PC-3 (cell line): ENCODE measurements at regions not wholly inside any gene's neighbourhood (a gene's known extent, or its start where the extent isn't known, plus 50 kb on each side); places are given as distances from the start of the nearest gene placed in this dataset.
A peak's percentile ranks its signal among the peaks of the same experiment; 100 is the strongest.

Source experiments
- ATAC-seq: fragments of 200-7000 bp; cut with Tn5 transposase; 2 replicates; pipeline ENCODE4 v1.9.1; 2020; ENCODE audit warnings: mild to moderate bottlenecking, moderate library complexity
- BruUV-seq: library from RNA; stranded (reverse); fragments of 400-500 nt; replicated peaks from 2 replicates; lab custom pipeline; 2021; lab: Mats Ljungman, UMichigan
- CTCF ChIA-PET: fragments of 300-600 bp; sonication (Branson Sonifier 250); formaldehyde crosslinking; loops from one replicate; lab custom pipeline; 2022; ENCODE audit warnings: antibody characterized with exemption; lab: Charles Lee
- POLR2A ChIA-PET: fragments of 300-600 bp; sonication (Branson Sonifier 250); formaldehyde crosslinking; loops from one replicate; lab custom pipeline; 2022; ENCODE audit warnings: antibody characterized with exemption; ENCODE audit not compliant: unreplicated experiment; lab: Charles Lee
- DNase-seq: peaks from one replicate; pipeline ENCODE4 v3.0.0-alpha.2; 2015
- H2AFZ ChIP-seq: fragments of 300-600 bp; sonication (generic); 2 replicates; pipeline ENCODE4 v1.6.0; 2016; ENCODE audit warnings: antibody characterized with exemption, low read length
- H3F3A ChIP-seq: fragments of 300-600 bp; sonication (generic); one replicate; pipeline ENCODE4 v1.6.0; 2017; ENCODE audit warnings: antibody characterized with exemption, low read length, control low read depth, mild to moderate bottlenecking; ENCODE audit not compliant: unreplicated experiment
- H3K27ac ChIP-seq: fragments of 300-600 bp; sonication (generic); 2 replicates; pipeline ENCODE4 v1.5.1; 2016; ENCODE audit warnings: mild to moderate bottlenecking, low read length
- H3K27me3 ChIP-seq: fragments of 300-600 bp; sonication (generic); 2 replicates; pipeline ENCODE4 v1.6.1; 2016; ENCODE audit warnings: low read length, mixed read lengths
- H3K36me3 ChIP-seq: fragments of 300-600 bp; sonication (generic); 2 replicates; pipeline ENCODE4 v1.6.1; 2016; ENCODE audit warnings: low read depth, mixed run types, low read length, mixed read lengths
- H3K4me1 ChIP-seq: fragments of 300-600 bp; sonication (generic); 2 replicates; pipeline ENCODE4 v1.5.1; 2016; ENCODE audit warnings: low read length; ENCODE audit not compliant: insufficient read depth
- H3K4me2 ChIP-seq: fragments of 300-600 bp; sonication (generic); 2 replicates; pipeline ENCODE4 v1.6.0; 2016; ENCODE audit warnings: low read length
- H3K4me3 ChIP-seq: fragments of 300-600 bp; sonication (generic); 2 replicates; pipeline ENCODE4 v1.5.1; 2016; ENCODE audit warnings: mild to moderate bottlenecking, low read length, mixed read lengths
- H3K79me2 ChIP-seq: fragments of 300-600 bp; sonication (generic); 2 replicates; pipeline ENCODE4 v1.6.1; 2017; ENCODE audit warnings: low read length, mixed read lengths
- H3K9ac ChIP-seq: fragments of 300-600 bp; sonication (generic); 2 replicates; pipeline ENCODE4 v1.6.0; 2016; ENCODE audit warnings: mild to moderate bottlenecking, low read length
- H3K9me2 ChIP-seq: fragments of 300-600 bp; sonication (generic); replicated peaks from 2 replicates; pipeline ENCODE4 v1.6.1; 2016; ENCODE audit warnings: mixed run types, low read length, mixed read lengths
- H3K9me3 ChIP-seq: fragments of 300-600 bp; sonication (generic); 2 replicates; pipeline ENCODE4 v1.6.1; 2016; ENCODE audit warnings: low read length, mixed read lengths
- H4K20me1 ChIP-seq: fragments of 300-600 bp; sonication (generic); 2 replicates; pipeline ENCODE4 v1.6.1; 2016; ENCODE audit warnings: low read length, mixed read lengths
- EZH2 ChIP-seq: fragments of 300-600 bp; sonication (generic); IDR thresholded peaks from one replicate; pipeline ENCODE4 v1.6.1; 2017; ENCODE audit warnings: antibody characterized with exemption, mild to moderate bottlenecking, low read length; ENCODE audit not compliant: unreplicated experiment
- EZH2phosphoT487 ChIP-seq: fragments of 300-600 bp; sonication (generic); IDR thresholded peaks from 2 replicates; pipeline ENCODE4 v1.6.1; 2018; ENCODE audit warnings: mild to moderate bottlenecking, antibody characterized with exemption, low read length, borderline replicate concordance
- intact Hi-C: fragments of 100-400 bp; cut with micrococcal nuclease; formaldehyde crosslinking; loops from 2 replicates; pipeline ENCODE4 v1.9.0; 2023
- TF ChIP-seq, protein P1 (sequence below): fragments of 300-600 bp; sonication (generic); conservative IDR thresholded peaks from 2 replicates; pipeline ENCODE4 v1.5.1; 2017; ENCODE audit warnings: antibody characterized with exemption, low read depth, mild to moderate bottlenecking, low read length

DNA sequence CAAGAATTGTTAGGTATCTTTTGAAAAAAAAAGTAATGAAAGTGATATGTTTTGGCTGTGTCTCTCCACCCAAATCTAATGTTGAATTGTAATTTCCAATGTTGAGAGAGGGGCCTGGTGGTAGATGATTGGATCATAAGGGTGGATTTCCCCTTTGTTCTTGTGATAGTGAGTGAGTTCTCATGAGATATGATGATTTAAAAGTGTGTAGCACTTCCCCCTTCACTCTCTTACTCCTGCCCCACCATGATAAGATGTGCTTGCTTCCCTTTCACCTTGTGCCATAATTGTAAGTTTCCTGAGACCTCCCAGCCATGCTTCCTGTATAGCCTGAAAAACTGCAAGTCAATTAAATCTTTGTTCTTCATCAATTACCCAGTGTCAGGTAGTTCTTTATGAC is 70.7 kb downstream of the XCL2 start:
- BruUV-seq, result no TSS peak
- intact Hi-C loops, result no loop called here
- Histone ChIP-seq H3K4me3 (no peak overlapping the region), H3K4me2 (no peak overlapping the region), H3K9me3 (no peaks in the 10 kb centered on the region), H3K27ac (no peak overlapping the region), H3K36me3 (no peaks in the 10 kb centered on the region), H3K9ac (no peak overlapping the region), H2AFZ (no peak overlapping the region), H4K20me1 (no peaks in the 10 kb centered on the region), H3F3A (peaks cover 4% of the 10 kb centered on the region), H3K27me3 (no peaks in the 10 kb centered on the region), H3K79me2 (no peaks in the 10 kb centered on the region), H3K4me1 (peaks cover 23% of the 10 kb centered on the region), H3K9me2 (no peaks in the 10 kb centered on the region; the same call in 1 of the 2 replicates)
- TF ChIP-seq, protein P1, sequence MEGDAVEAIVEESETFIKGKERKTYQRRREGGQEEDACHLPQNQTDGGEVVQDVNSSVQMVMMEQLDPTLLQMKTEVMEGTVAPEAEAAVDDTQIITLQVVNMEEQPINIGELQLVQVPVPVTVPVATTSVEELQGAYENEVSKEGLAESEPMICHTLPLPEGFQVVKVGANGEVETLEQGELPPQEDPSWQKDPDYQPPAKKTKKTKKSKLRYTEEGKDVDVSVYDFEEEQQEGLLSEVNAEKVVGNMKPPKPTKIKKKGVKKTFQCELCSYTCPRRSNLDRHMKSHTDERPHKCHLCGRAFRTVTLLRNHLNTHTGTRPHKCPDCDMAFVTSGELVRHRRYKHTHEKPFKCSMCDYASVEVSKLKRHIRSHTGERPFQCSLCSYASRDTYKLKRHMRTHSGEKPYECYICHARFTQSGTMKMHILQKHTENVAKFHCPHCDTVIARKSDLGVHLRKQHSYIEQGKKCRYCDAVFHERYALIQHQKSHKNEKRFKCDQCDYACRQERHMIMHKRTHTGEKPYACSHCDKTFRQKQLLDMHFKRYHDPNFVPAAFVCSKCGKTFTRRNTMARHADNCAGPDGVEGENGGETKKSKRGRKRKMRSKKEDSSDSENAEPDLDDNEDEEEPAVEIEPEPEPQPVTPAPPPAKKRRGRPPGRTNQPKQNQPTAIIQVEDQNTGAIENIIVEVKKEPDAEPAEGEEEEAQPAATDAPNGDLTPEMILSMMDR, result no peak
- TF ChIP-seq EZH2phosphoT487, result no peak
- TF ChIP-seq EZH2, result no peak
- ATAC-seq (no peak), DNase-seq (no peak)
- ChIA-PET CTCF (no interaction called here), POLR2A (no interaction called here)

DNA sequence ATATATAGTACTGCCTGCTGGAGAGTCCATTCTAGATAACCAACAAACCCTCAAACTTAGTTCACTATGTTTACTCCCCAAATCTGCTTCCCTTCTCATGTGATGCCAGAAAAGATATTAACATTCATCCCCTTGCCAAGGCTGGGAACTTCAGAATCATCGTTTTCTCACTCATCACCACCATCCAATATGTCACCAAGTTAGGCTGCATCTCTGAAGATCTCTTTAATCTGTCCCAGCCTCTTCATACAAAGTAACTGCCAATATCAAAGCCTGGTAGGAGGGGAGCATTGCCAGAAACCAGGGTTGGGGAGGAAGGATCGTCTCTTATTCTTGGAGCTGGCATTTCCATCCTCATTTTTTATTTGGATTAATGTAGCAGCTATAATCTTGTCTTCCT is 71.6 kb downstream of the XCL2 start:
- Histone ChIP-seq H3K4me3 (no peak overlapping the region), H3K36me3 (no peaks in the 10 kb centered on the region), H3K79me2 (no peaks in the 10 kb centered on the region), H3K4me2 (no peak overlapping the region), H3K4me1 (peaks cover 32% of the 10 kb centered on the region), H3K9me2 (no peaks in the 10 kb centered on the region; the same call in 1 of the 2 replicates), H3K9ac (no peak overlapping the region), H3F3A (peaks cover 4% of the 10 kb centered on the region), H4K20me1 (no peaks in the 10 kb centered on the region), H3K27ac (no peak overlapping the region), H3K27me3 (no peaks in the 10 kb centered on the region), H3K9me3 (no peaks in the 10 kb centered on the region), H2AFZ (no peak overlapping the region)
- ATAC-seq (no peak), DNase-seq (no peak)
- TF ChIP-seq, protein P1, result no peak
- TF ChIP-seq EZH2phosphoT487, result no peak
- no peak for TF ChIP-seq EZH2
- ChIA-PET POLR2A (no interaction called here), CTCF (interaction anchor here (0.6 kb wide), 1 partner anchor 32 kb away, joined by 3 read pairs; no protein-coding TSS in a partner anchor)
- no TSS peak for BruUV-seq
- intact Hi-C loops, result no loop called here

DNA sequence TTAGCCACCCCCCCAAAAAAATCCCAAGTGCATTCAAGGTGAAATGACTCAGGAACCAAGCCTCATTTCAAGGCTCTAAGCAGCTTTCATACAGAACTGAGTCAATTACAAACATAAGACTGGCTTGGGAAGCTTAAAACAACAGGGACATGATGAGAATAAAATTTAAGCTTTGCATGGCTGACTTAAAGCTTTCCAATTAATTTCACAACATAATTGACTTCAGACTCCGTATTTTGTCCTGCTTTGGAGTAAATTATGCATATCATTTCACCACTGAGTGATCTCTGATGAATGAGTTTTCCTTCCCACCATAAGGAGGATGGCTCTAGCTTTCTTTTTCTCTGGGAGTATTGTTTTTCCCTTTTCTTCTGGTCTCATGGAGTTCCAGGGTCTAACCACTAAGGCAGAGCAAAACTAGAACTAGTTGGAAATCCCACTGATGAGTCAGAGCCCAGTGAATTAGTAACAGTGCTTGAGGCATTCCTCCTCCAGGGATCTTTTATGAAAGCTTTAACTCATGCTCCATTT is 72.8 kb downstream of the XCL2 start:
- Histone ChIP-seq H3K9ac (no peak overlapping the region), H3K4me2 (peak overlapping the region; percentile 2; the same call in 1 of the 2 replicates), H3K4me1 (peaks cover 45% of the 10 kb centered on the region), H3K79me2 (no peaks in the 10 kb centered on the region), H2AFZ (no peak overlapping the region), H3K27me3 (no peaks in the 10 kb centered on the region), H3K27ac (peak overlapping the region; percentile 31), H3F3A (peaks cover 4% of the 10 kb centered on the region), H3K9me2 (no peaks in the 10 kb centered on the region; the same call in 1 of the 2 replicates), H3K36me3 (no peaks in the 10 kb centered on the region), H3K4me3 (no peak overlapping the region), H3K9me3 (no peaks in the 10 kb centered on the region), H4K20me1 (no peaks in the 10 kb centered on the region)
- peak; percentile 68 for ATAC-seq
- BruUV-seq, result no TSS peak
- ChIA-PET POLR2A (interaction anchor here (0.7 kb wide), 1 partner anchor 1015 kb away, joined by 6 read pairs; the partner anchor contains the start of gene SLC19A2), CTCF (interaction anchor here (0.5 to 0.6 kb wide), 3 partner anchors 28 to 246 kb away, joined by 3 to 6 read pairs (median 3); no protein-coding TSS in a partner anchor)
- peak; percentile 92 for DNase-seq
- intact Hi-C loops, result no loop called here
- TF ChIP-seq EZH2phosphoT487 (no peak), EZH2 (no peak)
- TF ChIP-seq, protein P1, result no peak
